ENCODE measurements at regions not wholly inside any gene's neighbourhood (a gene's known extent, or its start where the extent isn't known, plus 50 kb on each side); places are given as distances from the start of the nearest gene placed in this dataset.

DNA sequence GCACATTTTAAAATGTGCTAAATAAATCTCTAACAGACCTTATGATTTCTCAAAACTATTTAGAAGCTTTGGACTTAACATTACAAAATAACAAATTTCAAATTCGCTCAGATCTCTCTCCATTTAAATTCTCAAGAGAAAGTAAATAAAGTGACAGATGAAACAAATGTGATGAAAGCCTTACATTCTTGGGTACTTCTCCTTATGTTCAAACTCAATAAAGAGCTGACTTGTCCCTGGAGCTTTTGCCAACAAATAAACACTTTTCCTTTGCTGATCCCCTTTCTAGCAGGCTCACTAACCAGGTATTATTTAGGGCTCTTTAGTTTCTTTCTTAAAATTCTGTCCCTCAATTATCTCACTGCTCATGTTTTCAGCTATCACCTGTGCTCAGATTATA lies 259.1 kb upstream of the ARPP21 start:
- Mint-ChIP-seq H3K4me3 (no peak overlapping the region), H3K4me1 (ENCODE audit: unreplicated experiment) (no peaks in the 10 kb centered on the region), H3K36me3 (no peaks in the 10 kb centered on the region), H3K9me3 (no peaks in the 10 kb centered on the region), H3K27ac (no peak overlapping the region), H3K27me3 (no peaks in the 10 kb centered on the region)
- TF ChIP-seq, protein P1, sequence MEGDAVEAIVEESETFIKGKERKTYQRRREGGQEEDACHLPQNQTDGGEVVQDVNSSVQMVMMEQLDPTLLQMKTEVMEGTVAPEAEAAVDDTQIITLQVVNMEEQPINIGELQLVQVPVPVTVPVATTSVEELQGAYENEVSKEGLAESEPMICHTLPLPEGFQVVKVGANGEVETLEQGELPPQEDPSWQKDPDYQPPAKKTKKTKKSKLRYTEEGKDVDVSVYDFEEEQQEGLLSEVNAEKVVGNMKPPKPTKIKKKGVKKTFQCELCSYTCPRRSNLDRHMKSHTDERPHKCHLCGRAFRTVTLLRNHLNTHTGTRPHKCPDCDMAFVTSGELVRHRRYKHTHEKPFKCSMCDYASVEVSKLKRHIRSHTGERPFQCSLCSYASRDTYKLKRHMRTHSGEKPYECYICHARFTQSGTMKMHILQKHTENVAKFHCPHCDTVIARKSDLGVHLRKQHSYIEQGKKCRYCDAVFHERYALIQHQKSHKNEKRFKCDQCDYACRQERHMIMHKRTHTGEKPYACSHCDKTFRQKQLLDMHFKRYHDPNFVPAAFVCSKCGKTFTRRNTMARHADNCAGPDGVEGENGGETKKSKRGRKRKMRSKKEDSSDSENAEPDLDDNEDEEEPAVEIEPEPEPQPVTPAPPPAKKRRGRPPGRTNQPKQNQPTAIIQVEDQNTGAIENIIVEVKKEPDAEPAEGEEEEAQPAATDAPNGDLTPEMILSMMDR (conservative IDR thresholded peaks at IDR 0.05), result no peak
- no peak for DNase-seq (ENCODE audit: extremely low spot score, unreplicated experiment)

- no peaks in the 10 kb centered on the region for H3K36me3 Mint-ChIP-seq
- TF ChIP-seq, protein P1 (conservative IDR thresholded peaks at IDR 0.05), result no peak
- no peak overlapping the region for H3K27ac Mint-ChIP-seq
Observed at GRCh38 chr3:35383216-35383615, 256.1 kb upstream of the ARPP21 start.

GRCh38 chr3:35383719-35384555 lies 255.4 kb upstream of the ARPP21 start:
- TF ChIP-seq, protein P1 (conservative IDR thresholded peaks at IDR 0.05), result no peak
- H3K27ac Mint-ChIP-seq, result no peak overlapping the region
- no peak overlapping the region for H3K4me3 Mint-ChIP-seq
- no peaks in the 10 kb centered on the region for H3K27me3 Mint-ChIP-seq
- H3K9me3 Mint-ChIP-seq, result no peaks in the 10 kb centered on the region
- no peaks in the 10 kb centered on the region for H3K4me1 Mint-ChIP-seq (ENCODE audit: unreplicated experiment)
- DNase-seq (ENCODE audit: extremely low spot score, unreplicated experiment), result no peak
- no peaks in the 10 kb centered on the region for H3K36me3 Mint-ChIP-seq

More at GRCh38 chr3:35383216-35383615, 256.1 kb upstream of the ARPP21 start:
- Mint-ChIP-seq H3K4me1 (ENCODE audit: unreplicated experiment) (no peaks in the 10 kb centered on the region), H3K4me3 (no peak overlapping the region), H3K9me3 (no peaks in the 10 kb centered on the region), H3K27me3 (no peaks in the 10 kb centered on the region)
- no peak for DNase-seq (ENCODE audit: extremely low spot score, unreplicated experiment)

DNA sequence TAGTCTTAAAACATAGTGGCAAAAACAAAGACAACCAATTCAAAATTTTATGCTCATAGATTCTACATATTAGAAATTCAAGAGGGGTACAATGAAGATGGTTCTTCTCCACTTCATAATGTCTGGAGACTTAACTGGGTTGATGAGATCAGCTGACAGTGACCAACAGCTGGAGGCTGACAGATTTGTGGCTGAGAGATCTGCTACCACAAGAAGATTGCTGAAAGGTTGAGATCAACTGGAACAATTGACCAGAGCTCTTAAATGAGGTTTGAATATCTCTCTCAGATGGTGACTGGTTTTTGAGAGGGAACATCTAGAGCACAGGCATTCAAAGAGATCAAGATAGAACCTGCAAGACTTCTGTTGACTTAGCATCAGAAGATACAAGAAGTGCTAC lies 254.1 kb upstream of the ARPP21 start:
- H3K27ac Mint-ChIP-seq, result no peak overlapping the region
- no peaks in the 10 kb centered on the region for H3K27me3 Mint-ChIP-seq
- no peaks in the 10 kb centered on the region for H3K4me1 Mint-ChIP-seq (ENCODE audit: unreplicated experiment)
- no peaks in the 10 kb centered on the region for H3K9me3 Mint-ChIP-seq
- TF ChIP-seq, protein P1 (conservative IDR thresholded peaks at IDR 0.05), result no peak
- H3K36me3 Mint-ChIP-seq, result no peaks in the 10 kb centered on the region
- no peak for DNase-seq (ENCODE audit: extremely low spot score, unreplicated experiment)
- no peak overlapping the region for H3K4me3 Mint-ChIP-seq

- no peaks in the 10 kb centered on the region for H3K27me3 Mint-ChIP-seq
- no peaks in the 10 kb centered on the region for H3K4me1 Mint-ChIP-seq (ENCODE audit: unreplicated experiment)
- H3K36me3 Mint-ChIP-seq, result no peaks in the 10 kb centered on the region
- H3K4me3 Mint-ChIP-seq, result no peak overlapping the region
- H3K27ac Mint-ChIP-seq, result no peak overlapping the region
- no peak for DNase-seq (ENCODE audit: extremely low spot score, unreplicated experiment)
- TF ChIP-seq, protein P1 (conservative IDR thresholded peaks at IDR 0.05), result no peak
- H3K9me3 Mint-ChIP-seq, result no peaks in the 10 kb centered on the region
Observed at GRCh38 chr3:35389907-35390306, 249.4 kb upstream of the ARPP21 start.

Data from type B pancreatic cell (in vitro differentiated cells).